ENCODE measurements at regions not wholly inside any gene's neighbourhood (a gene's known extent, or its start where the extent isn't known, plus 50 kb on each side); places are given as distances from the start of the nearest gene placed in this dataset.

DNA sequence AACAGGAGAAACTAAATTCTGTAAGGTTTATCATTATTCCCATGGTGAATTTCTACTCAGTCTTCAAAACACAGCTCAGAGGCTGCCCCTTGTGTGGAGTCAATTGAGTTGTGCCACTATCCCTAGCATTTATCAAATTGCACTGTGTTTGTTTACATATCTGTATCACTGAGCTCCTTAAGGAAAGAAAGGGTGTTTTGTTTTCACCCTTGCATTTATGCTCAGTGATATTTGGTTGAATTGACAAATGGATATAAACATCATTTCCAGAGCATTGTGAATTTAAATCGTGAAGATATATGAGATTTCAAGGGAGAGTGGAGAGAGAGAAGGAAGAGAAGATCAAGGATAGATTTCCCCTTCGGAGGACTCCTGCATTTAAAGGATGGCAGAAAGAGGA is 55.1 kb upstream of the TNFRSF19 start:
- H3K4me1 ChIP-seq: no peaks in the 10 kb centered on the region
- TF ChIP-seq POLR2A (IDR thresholded peaks at IDR 0.05): no peak
- TF ChIP-seq, protein P1, sequence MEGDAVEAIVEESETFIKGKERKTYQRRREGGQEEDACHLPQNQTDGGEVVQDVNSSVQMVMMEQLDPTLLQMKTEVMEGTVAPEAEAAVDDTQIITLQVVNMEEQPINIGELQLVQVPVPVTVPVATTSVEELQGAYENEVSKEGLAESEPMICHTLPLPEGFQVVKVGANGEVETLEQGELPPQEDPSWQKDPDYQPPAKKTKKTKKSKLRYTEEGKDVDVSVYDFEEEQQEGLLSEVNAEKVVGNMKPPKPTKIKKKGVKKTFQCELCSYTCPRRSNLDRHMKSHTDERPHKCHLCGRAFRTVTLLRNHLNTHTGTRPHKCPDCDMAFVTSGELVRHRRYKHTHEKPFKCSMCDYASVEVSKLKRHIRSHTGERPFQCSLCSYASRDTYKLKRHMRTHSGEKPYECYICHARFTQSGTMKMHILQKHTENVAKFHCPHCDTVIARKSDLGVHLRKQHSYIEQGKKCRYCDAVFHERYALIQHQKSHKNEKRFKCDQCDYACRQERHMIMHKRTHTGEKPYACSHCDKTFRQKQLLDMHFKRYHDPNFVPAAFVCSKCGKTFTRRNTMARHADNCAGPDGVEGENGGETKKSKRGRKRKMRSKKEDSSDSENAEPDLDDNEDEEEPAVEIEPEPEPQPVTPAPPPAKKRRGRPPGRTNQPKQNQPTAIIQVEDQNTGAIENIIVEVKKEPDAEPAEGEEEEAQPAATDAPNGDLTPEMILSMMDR (IDR thresholded peaks at IDR 0.05): no peak
- H3K9me3 ChIP-seq: no peaks in the 10 kb centered on the region
- WGBS, 2 donors: 75% methylated on average over 2 of the region's 2 CpGs
- H3K27ac ChIP-seq: no peak overlapping the region
- DNase-seq: no peak
- H3K36me3 ChIP-seq: no peaks in the 10 kb centered on the region
- H3K4me3 ChIP-seq (replicated peaks in 1 of 3): no peak overlapping the region
- H3K27me3 ChIP-seq: no peaks in the 10 kb centered on the region
- intact Hi-C loops (cut with DNase I): no loop called here

DNA sequence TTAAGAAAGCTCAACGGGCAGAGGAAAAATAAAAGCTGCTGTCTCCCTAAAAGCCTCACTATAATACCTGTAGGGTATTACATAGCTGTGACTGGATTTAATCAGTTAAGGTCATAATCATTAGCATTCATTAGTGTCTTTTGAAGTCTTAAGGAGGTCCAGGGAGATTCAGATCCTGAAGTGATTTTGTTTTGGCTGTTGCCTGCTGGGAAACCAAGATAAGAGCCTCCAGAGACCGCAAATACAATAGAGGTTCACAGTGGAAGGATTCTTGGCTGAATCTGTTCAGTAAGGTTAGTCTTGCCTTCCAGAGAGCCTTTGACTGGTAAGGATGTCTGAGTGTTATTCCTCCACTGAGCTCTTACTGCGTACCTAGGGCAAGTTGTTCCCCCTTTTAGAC is 54.0 kb upstream of the TNFRSF19 start:
- TF ChIP-seq, protein P1 (IDR thresholded peaks at IDR 0.05): no peak
- TF ChIP-seq POLR2A (IDR thresholded peaks at IDR 0.05): no peak
- no peak overlapping the region for H3K4me3 ChIP-seq (replicated peaks in 1 of 3)
- no peak for DNase-seq
- no peaks in the 10 kb centered on the region for H3K27me3 ChIP-seq
- no peaks in the 10 kb centered on the region for H3K36me3 ChIP-seq
- 42 to 57% methylated on average over 3 of the region's 3 CpGs for WGBS, 2 donors
- H3K4me1 ChIP-seq: no peaks in the 10 kb centered on the region
- H3K27ac ChIP-seq: no peak overlapping the region
- H3K9me3 ChIP-seq: no peaks in the 10 kb centered on the region
- intact Hi-C loops (cut with DNase I): no loop called here

DNA sequence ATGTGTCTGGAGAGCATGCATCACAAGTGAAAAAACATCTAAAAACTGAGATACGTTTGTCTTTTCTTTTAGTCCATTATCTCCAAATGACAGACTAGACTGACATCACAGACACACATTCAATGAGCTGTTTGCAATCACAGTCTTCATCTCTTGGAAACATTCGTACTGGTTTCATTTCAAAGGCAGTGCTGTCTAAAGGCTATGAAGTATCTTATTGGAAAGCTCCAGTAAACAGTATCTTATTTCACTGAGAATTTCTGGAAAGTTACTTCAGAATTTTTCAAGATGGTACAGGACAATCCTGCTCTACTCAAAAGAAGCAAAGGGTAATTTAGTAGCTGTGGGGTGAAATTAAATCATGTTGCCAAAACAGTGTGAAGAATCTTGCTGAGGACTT is 53.5 kb upstream of the TNFRSF19 start:
- Histone ChIP-seq H3K27me3 (no peaks in the 10 kb centered on the region), H3K4me3 (replicated peaks in 1 of 3) (no peak overlapping the region), H3K36me3 (no peaks in the 10 kb centered on the region), H3K9me3 (no peaks in the 10 kb centered on the region), H3K4me1 (no peaks in the 10 kb centered on the region), H3K27ac (no peak overlapping the region)
- TF ChIP-seq, protein P1 (IDR thresholded peaks at IDR 0.05): no peak
- TF ChIP-seq POLR2A (IDR thresholded peaks at IDR 0.05): no peak
- intact Hi-C loops (cut with DNase I): no loop called here
- 50 to 70% methylated on average over 2 of the region's 2 CpGs for WGBS, 2 donors
- DNase-seq: no peak

DNA sequence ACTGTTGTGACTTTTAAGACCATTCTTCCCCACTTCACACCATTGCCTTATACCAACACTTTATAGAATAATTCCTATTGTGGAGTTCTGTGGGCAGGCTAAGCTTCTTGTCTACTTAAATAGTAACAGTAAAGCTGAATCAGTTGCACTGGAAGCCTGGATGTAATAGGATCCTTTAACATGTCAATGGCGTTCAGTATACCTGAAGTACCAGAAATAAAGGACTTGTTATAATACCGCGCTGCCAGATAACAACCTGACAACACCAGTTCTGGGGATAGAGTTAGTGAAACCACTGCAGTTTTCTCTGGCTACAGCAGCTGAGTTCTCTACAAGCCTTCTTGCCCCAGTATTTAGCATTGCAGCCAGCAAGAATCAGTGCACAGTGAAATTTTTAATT is 52.0 kb upstream of the TNFRSF19 start:
- TF ChIP-seq POLR2A (IDR thresholded peaks at IDR 0.05): no peak
- TF ChIP-seq, protein P1 (IDR thresholded peaks at IDR 0.05): no peak
- no peak for DNase-seq
- H3K27ac ChIP-seq: no peak overlapping the region
- no peaks in the 10 kb centered on the region for H3K4me1 ChIP-seq
- WGBS, 2 donors: 66 to 67% methylated on average over 3 of the region's 3 CpGs
- intact Hi-C loops (cut with DNase I): no loop called here
- H3K27me3 ChIP-seq: no peaks in the 10 kb centered on the region
- no peaks in the 10 kb centered on the region for H3K9me3 ChIP-seq
- no peak overlapping the region for H3K4me3 ChIP-seq (replicated peaks in 1 of 3)
- H3K36me3 ChIP-seq: no peaks in the 10 kb centered on the region
